Lower lobe of right lung (tissue), 2 donors: ENCODE measurements at regions not wholly inside any gene's neighbourhood (a gene's known extent, or its start where the extent isn't known, plus 50 kb on each side); places are given as distances from the start of the nearest gene placed in this dataset.

Source experiments
- ATAC-seq, 2 donors: fragments of 200-7000 bp; cut with Tn5 transposase; one replicate each; pipeline ENCODE4 v1.9.1; 2020 to 2022; ENCODE audit warnings: mild to moderate bottlenecking in 2 of 2, moderate library complexity in 2 of 2
- DNase-seq: peaks from one replicate; pipeline ENCODE4 v3.0.0-alpha.2; 2020
- H3K27ac ChIP-seq: fragments of 200-600 bp; one replicate; pipeline ENCODE4 v1.8.0; 2022
- H3K27me3 ChIP-seq: fragments of 200-600 bp; one replicate; pipeline ENCODE4 v1.8.0; 2022; ENCODE audit warnings: low read depth
- H3K36me3 ChIP-seq: fragments of 200-600 bp; one replicate; pipeline ENCODE4 v1.8.0; 2022; ENCODE audit warnings: mild to moderate bottlenecking
- H3K4me1 ChIP-seq: fragments of 200-600 bp; one replicate; pipeline ENCODE4 v1.8.0; 2022
- H3K4me3 ChIP-seq: fragments of 200-600 bp; one replicate; pipeline ENCODE4 v1.8.0; 2022; ENCODE audit warnings: mild to moderate bottlenecking
- H3K9me3 ChIP-seq: fragments of 200-600 bp; one replicate; pipeline ENCODE4 v1.8.0; 2022
- intact Hi-C: fragments of 100-400 bp; cut with DNase I; formaldehyde crosslinking; loops from one replicate; pipeline ENCODE4 v1.11.0; 2022
- TF ChIP-seq, protein P1 (sequence below): fragments of 200-600 bp; IDR thresholded peaks from one replicate; pipeline ENCODE4 v1.8.0; 2022; ENCODE audit warnings: antibody characterized with exemption, mild to moderate bottlenecking
- donor health status: DM: no; HTN: yes; CAD: no; lungs with severe emphysema.

DNA sequence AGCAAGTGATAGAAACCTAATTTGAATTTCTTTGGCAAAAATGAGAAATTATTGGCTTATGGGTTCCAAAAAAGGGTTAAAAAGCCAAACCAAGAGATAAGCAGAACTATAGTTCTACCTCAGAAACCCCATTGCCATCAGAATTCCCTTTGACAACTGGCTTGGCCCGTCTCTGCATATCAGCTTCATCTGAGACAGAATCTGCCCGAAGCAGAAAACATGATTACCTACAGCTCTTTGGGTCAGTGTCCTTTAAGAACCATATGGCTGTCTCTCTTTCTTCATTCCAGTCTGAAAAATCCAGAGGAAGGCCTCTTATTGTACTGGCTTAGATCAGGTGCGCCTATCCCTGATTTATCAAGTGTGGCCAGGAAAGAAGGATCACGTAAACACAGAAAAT is 49.8 kb upstream of the AGPS start:
- no peaks in the 10 kb centered on the region for H3K27me3 ChIP-seq
- no peak overlapping the region for H3K27ac ChIP-seq
- ATAC-seq (no peak), DNase-seq (no peak)
- H3K4me3 ChIP-seq: no peak overlapping the region
- intact Hi-C loops: no loop called here
- no peaks in the 10 kb centered on the region for H3K4me1 ChIP-seq
- TF ChIP-seq, protein P1, sequence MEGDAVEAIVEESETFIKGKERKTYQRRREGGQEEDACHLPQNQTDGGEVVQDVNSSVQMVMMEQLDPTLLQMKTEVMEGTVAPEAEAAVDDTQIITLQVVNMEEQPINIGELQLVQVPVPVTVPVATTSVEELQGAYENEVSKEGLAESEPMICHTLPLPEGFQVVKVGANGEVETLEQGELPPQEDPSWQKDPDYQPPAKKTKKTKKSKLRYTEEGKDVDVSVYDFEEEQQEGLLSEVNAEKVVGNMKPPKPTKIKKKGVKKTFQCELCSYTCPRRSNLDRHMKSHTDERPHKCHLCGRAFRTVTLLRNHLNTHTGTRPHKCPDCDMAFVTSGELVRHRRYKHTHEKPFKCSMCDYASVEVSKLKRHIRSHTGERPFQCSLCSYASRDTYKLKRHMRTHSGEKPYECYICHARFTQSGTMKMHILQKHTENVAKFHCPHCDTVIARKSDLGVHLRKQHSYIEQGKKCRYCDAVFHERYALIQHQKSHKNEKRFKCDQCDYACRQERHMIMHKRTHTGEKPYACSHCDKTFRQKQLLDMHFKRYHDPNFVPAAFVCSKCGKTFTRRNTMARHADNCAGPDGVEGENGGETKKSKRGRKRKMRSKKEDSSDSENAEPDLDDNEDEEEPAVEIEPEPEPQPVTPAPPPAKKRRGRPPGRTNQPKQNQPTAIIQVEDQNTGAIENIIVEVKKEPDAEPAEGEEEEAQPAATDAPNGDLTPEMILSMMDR: no peak
- no peaks in the 10 kb centered on the region for H3K36me3 ChIP-seq
- no peaks in the 10 kb centered on the region for H3K9me3 ChIP-seq
